MCF 10A (cell line): ENCODE measurements at regions not wholly inside any gene's neighbourhood (a gene's known extent, or its start where the extent isn't known, plus 50 kb on each side); places are given as distances from the start of the nearest gene placed in this dataset.

ENCODE experiments used
- BruUV-seq: library from RNA; stranded (reverse); fragments of 400-500 nt; replicated peaks from 2 replicates; lab custom pipeline; 2021; lab: Mats Ljungman, UMichigan
- CTCF ChIA-PET: fragments of 300-600 bp; sonication (Branson Sonifier 250); formaldehyde crosslinking; extraction: SDS; loops from one replicate; lab custom pipeline; 2021; ENCODE audit warnings: antibody characterized with exemption, inconsistent platforms; lab: Yijun Ruan, JAX
- POLR2A ChIA-PET: fragments of 300-600, 350-650 bp; sonication (Branson Sonifier 250); formaldehyde crosslinking; extraction: SDS; loops from one replicate; lab custom pipeline; 2020; ENCODE audit warnings: antibody characterized with exemption, inconsistent platforms; lab: Yijun Ruan, JAX
- DNase-seq: peaks from one replicate; pipeline ENCODE4 v3.0.0-alpha.2; 2018; ENCODE audit not compliant: unreplicated experiment
- H3K27ac Mint-ChIP-seq: one replicate; pipeline ENCODE4 v1.8.0; 2022; ENCODE audit warnings: mild to moderate bottlenecking, low read depth, mixed read lengths; ENCODE audit not compliant: unreplicated experiment
- H3K27me3 Mint-ChIP-seq: one replicate; pipeline ENCODE4 v1.8.0; 2022; ENCODE audit warnings: mixed read lengths; ENCODE audit not compliant: insufficient read depth, unreplicated experiment
- H3K36me3 Mint-ChIP-seq: one replicate; pipeline ENCODE4 v1.8.0; 2022; ENCODE audit warnings: mild to moderate bottlenecking, moderate library complexity, mixed read lengths; ENCODE audit not compliant: insufficient read depth, unreplicated experiment
- H3K4me1 Mint-ChIP-seq: one replicate; pipeline ENCODE4 v1.8.0; 2022; ENCODE audit warnings: mixed read lengths; ENCODE audit not compliant: insufficient read depth, unreplicated experiment
- H3K4me3 Mint-ChIP-seq: one replicate; pipeline ENCODE4 v1.8.0; 2022; ENCODE audit warnings: mild to moderate bottlenecking, moderate library complexity, mixed read lengths; ENCODE audit not compliant: unreplicated experiment
- H3K9me3 Mint-ChIP-seq: one replicate; pipeline ENCODE4 v1.8.0; 2022; ENCODE audit warnings: mixed read lengths; ENCODE audit not compliant: unreplicated experiment
- CTCF ChIP-seq: fragments of 200-600 bp; IDR thresholded peaks from one replicate; pipeline ENCODE4 v1.8.0; 2022; ENCODE audit warnings: antibody characterized with exemption, mild to moderate bottlenecking; ENCODE audit not compliant: unreplicated experiment
- intact Hi-C: fragments of 100-400 bp; cut with micrococcal nuclease; formaldehyde crosslinking; loops from 2 replicates; pipeline ENCODE4 v1.14.1; 2022

GRCh38 chr16:64408699-64409098 lies 713.2 kb downstream of the CDH11 start:
- no peak overlapping the region for H3K4me3 Mint-ChIP-seq
- H3K36me3 Mint-ChIP-seq = no peaks in the 10 kb centered on the region
- POLR2A ChIA-PET = no interaction called here
- no peak overlapping the region for H3K27ac Mint-ChIP-seq
- peaks cover 6% of the 10 kb centered on the region for H3K4me1 Mint-ChIP-seq
- DNase-seq = no peak
- BruUV-seq = no TSS peak
- intact Hi-C loops = no loop called here
- H3K9me3 Mint-ChIP-seq = no peaks in the 10 kb centered on the region
- no peak for TF ChIP-seq CTCF
- H3K27me3 Mint-ChIP-seq = no peaks in the 10 kb centered on the region
- CTCF ChIA-PET = interaction anchor here (0.7 to 1.0 kb wide), 2 partner anchors 10 to 17 kb away, joined by 3 to 4 read pairs; no protein-coding TSS in a partner anchor

DNA sequence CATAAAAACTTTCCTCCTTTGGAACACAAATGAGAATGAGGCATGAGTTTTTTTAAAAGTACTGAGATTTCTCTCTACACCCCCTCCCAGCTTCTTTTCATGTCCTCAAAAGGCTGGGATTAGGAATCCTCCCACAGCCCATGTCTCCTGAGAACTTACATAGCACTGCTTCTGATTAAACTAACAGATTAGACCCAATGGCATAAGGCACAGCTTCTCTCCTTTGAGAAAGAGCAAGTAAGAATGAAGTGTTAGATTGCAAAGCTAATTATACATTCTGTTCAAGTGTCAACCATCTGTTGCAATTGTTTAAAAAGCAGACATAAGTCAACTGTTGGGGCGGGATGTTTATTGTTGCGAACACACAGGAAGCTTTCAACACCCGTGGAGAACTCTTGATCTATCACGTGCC lies 715.1 kb downstream of the CDH11 start:
- POLR2A ChIA-PET = interaction anchor here (0.6 to 1.2 kb wide), 2 partner anchors 9 to 527 kb away, joined by 3 read pairs; no protein-coding TSS in a partner anchor
- BruUV-seq = no TSS peak
- H3K27ac Mint-ChIP-seq = no peak overlapping the region
- intact Hi-C loops = no loop called here
- DNase-seq = no peak
- TF ChIP-seq CTCF = no peak
- peaks cover 5% of the 10 kb centered on the region for H3K36me3 Mint-ChIP-seq
- H3K27me3 Mint-ChIP-seq = no peaks in the 10 kb centered on the region
- CTCF ChIA-PET = interaction anchor here (0.6 kb wide), 1 partner anchor 24 kb away, joined by 3 read pairs; no protein-coding TSS in a partner anchor
- no peaks in the 10 kb centered on the region for H3K4me1 Mint-ChIP-seq
- H3K4me3 Mint-ChIP-seq = no peak overlapping the region
- H3K9me3 Mint-ChIP-seq = no peaks in the 10 kb centered on the region

GRCh38 chr16:64403352-64403751 lies 718.5 kb downstream of the CDH11 start:
- Mint-ChIP-seq H3K27ac (no peak overlapping the region), H3K4me1 (peaks cover 5% of the 10 kb centered on the region), H3K4me3 (no peak overlapping the region), H3K27me3 (no peaks in the 10 kb centered on the region), H3K36me3 (peaks cover 5% of the 10 kb centered on the region), H3K9me3 (no peaks in the 10 kb centered on the region)
- no TSS peak for BruUV-seq
- no peak for DNase-seq
- CTCF ChIA-PET = interaction anchor here (1.4 kb wide), 1 partner anchor 8 kb away, joined by 5 read pairs; no protein-coding TSS in a partner anchor
- no peak for TF ChIP-seq CTCF
- POLR2A ChIA-PET = no interaction called here
- intact Hi-C loops = no loop called here

GRCh38 chr16:64398793-64399192 lies 723.1 kb downstream of the CDH11 start:
- no peak for DNase-seq
- H3K9me3 Mint-ChIP-seq = no peaks in the 10 kb centered on the region

More at GRCh38 chr16:64398793-64399192, 723.1 kb downstream of the CDH11 start:
- POLR2A ChIA-PET = interaction anchor here (0.7 kb wide), 1 partner anchor 22 kb away, joined by 3 read pairs; no protein-coding TSS in a partner anchor
- CTCF ChIA-PET = interaction anchor here (0.5 to 1.3 kb wide), 2 partner anchors 106 to 282 kb away, joined by 3 to 4 read pairs; no protein-coding TSS in a partner anchor
- Mint-ChIP-seq H3K27me3 (no peaks in the 10 kb centered on the region), H3K4me3 (no peak overlapping the region), H3K36me3 (peaks cover 5% of the 10 kb centered on the region), H3K27ac (no peak overlapping the region), H3K4me1 (peaks cover 5% of the 10 kb centered on the region)
- no peak for TF ChIP-seq CTCF
- no TSS peak for BruUV-seq
- intact Hi-C loops = no loop called here
